Hematopoietic multipotent progenitor cell treated with erythropoietin and hydrocortisone succinate and interleukin-3 and kit ligand, for 6 days (in vitro differentiated cells): ENCODE measurements at regions not wholly inside any gene's neighbourhood (a gene's known extent, or its start where the extent isn't known, plus 50 kb on each side); places are given as distances from the start of the nearest gene placed in this dataset.
"Not testable (repeated sequence)": the region's sequence is repeated elsewhere in the genome, so short reads cannot be mapped to it uniquely, and the experiment has no call there.

ENCODE experiments used
- DNase-seq: peaks from one replicate; pipeline ENCODE4 v3.0.0-alpha.2; 2015

DNA sequence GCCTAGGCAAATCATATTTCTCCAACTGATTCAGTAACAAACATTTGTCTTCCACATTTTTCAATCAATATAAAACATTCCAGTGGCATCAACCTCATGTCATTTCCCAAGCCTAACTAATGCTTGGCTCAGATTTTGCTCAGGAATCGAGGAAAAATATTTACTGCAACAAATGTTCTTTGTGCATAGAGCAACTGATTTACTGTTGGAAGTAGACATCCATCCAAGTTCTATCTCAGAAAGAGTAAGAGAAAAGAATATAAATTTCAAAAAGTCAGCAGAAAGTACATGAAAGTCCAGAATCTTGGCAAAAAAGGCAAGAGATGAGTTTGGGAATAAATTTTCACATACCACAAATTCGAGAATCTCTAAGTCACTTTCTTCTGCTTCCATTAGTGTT lies 2245.0 kb upstream of the RAG2 start:
- no peak for DNase-seq

GRCh38 chr11:38839071-38839470 lies 2241.0 kb upstream of the RAG2 start:
- DNase-seq, result no peak

DNA sequence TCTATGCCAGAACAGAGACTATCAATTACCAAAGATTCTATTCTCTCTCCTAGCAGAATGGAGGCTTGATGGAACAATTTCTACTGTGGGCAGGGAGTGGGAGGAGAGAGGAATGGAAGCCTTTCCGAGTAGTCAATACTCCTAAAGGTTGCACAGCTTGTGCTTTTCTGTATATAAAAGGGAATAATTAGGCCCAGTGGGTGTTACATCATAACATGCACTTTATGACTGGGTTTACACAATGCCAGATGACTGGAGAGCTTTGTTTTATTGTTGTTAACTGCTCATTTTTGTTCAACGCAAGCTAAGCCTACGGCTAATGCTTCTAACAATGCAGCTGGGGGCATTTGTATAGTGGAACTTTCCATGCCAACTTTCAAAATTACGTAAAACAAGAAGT lies 2237.9 kb upstream of the RAG2 start:
- DNase-seq, result no peak

DNA sequence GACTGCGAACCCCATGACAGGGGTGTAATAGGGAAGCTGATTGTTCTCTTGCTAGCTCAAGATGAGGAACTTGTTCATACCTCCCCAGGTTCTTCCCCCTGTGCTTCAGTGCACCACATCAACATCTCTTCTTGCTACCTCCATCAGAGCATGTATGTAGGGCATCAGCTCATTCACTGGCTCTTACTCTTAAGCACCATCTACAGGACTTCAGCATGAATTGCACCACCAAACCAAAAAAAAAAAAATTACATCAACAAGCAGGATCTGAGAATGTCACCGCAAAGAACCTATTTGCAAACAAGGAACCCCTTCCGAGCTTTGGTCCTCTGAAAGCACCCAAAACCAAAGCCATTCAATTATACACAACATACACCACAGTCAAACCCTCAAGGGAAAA lies 2226.5 kb upstream of the RAG2 start:
- DNase-seq, result peak; percentile 19

- not testable (repeated sequence) for DNase-seq
Measured at GRCh38 chr11:38821786-38822185, 2223.8 kb upstream of the RAG2 start.

GRCh38 chr11:38819981-38820380 lies 2221.9 kb upstream of the RAG2 start:
- no peak for DNase-seq

DNA sequence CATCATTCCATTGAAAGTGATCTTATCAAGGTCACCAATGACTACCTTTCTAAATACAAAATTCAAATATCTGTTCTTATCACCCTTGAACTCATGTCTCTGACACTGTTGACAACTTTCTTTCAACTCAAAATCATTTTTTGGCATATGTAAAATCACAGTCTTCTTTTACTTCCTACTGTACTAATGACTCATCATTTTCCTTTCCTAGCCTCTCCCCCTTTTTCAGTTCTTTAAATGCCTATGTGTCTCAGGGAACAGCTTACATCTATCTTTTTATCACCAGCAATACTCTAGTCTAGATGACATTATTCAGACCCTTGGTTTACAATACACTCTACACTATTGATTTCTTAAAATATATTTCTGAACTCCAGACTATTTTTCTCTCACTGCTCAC lies 2220.7 kb upstream of the RAG2 start:
- DNase-seq, result no peak

DNA sequence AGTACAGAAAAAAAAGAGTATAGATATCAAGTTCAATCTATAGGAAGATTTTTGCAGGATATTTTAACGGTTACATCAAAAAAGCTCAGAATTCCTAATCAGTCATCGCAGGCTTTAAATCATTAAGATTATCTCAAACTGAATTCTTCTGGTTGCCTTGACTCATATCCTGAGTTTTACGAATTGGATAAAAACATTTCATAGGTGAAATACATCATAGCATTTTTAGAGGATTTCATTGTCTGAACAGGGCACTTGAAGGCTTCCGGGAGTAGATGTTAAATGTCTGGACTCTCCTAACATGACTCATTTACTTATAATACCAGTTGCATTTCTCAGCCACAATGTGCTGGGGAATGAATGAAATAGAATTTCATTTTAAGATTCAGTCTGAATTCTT lies 2216.6 kb upstream of the RAG2 start:
- DNase-seq, result no peak

DNA sequence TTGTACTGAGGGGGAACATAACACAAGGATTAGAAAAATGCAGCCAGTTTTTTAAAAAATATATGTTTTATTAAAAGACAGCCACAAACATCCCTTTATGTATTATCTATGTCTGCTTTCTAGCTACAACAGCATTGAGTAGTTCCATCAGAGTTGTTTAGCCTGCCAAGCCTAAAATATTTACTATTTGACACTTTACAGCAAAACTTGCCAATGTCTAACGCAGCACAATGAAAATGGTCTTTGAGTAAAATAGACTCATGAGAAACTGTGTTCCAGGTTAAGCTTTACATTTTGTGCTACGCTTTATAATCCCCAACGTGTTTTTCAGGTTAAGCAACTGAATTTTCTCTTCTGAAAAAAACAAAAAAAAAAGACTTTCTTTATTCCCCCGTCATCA lies 2211.5 kb upstream of the RAG2 start:
- no peak for DNase-seq

DNA sequence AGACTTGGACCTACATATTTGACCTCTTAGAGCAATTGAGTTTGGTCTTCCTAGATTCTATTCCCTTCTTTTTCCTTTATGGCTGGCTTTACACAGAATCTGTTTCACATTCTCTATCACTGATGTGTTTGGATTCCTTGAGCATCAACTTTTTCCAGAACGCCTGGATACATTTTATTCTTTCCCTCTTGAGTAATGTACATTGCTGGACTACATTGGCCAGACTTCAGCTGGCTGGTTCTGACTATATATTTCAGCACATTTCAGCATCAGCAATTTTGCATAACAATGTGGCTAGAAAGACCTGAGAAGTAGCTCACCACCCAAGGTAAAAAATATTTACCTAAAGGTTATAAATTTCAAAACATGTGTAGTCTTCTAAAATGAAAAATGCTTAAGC lies 2198.2 kb upstream of the RAG2 start:
- no peak for DNase-seq

- no peak for DNase-seq
Measured at GRCh38 chr11:38795027-38795426, 2197.0 kb upstream of the RAG2 start.

DNA sequence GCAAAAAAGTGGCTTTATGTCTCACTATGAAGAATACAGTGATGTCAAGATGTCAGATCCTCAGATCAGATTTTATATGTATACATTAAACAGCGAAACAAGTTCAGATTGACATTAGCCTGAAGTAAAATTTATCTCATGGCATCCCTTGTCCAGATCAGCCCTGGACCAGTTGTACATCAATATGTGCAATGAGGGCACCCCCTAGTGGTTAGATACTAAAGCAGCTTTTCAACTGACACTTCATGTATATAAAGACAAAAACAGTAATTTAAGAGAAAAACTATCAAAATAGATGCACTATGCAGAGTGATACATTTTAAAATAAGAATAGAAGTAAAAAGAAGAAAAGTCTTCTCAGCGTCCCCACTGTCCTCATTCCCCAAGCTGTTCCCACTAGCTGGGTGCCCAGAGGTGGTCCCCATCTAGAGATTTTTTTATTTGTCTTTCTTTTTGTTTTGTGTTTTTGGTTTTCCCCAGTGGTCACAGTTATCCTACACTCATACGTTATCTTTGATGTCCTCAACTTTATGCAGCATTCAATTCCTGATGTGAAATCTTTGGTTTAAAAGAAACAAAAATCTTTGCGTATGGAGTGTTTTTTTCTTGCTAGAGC lies 2193.4 kb upstream of the RAG2 start:
- peak; percentile 94 for DNase-seq

DNA sequence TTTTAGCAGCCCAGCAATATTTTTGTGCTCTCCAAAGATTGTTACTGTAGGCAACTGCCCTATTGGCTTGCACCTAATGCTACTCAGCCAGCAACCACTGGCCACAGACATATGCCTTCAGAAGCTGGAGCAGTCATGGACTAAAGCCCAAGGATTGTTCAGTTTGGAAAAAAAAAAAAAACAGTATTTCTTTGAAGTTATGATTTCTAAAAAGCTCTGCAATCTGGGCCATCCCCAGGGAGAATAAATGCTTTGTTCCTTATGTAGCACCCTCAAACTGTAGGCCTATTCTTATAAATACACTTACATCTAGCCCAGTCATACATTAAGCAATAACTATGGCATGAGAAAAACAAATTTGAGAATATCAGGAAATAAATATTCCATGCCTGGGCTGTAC lies 2190.5 kb upstream of the RAG2 start:
- DNase-seq, result no peak

DNA sequence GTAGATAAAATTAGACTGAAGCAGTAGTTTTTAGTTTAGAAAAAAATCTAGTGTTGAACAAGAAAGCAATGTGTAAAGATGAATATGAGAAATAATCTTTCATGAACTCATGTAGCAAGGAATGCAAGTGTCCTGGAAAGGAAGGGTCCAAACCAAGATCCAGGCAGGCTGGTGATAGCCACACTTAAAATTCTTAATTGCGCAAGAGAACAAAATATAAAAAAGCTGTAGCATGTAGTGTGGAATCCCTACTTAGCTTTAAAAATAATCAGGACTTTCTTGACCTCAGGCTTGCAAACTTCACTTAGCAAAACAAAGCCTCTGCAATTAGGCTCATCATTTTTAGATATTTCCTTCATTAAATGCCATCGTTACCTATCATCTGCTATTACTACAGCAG lies 2186.1 kb upstream of the RAG2 start:
- no peak for DNase-seq

- no peak for DNase-seq
Measured at GRCh38 chr11:38766796-38767195, 2168.8 kb upstream of the RAG2 start.

DNA sequence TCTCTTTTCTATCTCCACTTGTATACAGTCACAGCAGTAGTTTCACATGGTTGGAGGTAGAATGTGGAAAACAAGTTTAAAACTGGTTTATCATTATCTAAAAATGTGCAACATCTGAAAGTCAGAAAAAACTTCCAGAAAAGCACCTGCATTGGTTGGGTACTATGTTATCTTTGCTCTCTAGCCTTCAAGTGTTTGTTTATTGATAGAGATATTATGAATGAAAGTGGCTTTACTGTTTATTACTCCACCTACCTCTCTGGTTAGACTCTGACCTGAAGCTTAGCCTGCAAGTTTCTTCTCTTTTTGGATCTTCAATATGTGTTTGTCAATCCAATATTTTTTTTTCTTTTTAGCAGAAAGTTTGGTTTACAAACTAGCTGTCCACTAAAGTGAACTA lies 2161.4 kb upstream of the RAG2 start:
- no peak for DNase-seq

- DNase-seq, result no peak
Measured at GRCh38 chr11:38756537-38756936, 2158.5 kb upstream of the RAG2 start.

- no peak for DNase-seq
Measured at GRCh38 chr11:38751421-38751820, 2153.4 kb upstream of the RAG2 start.

DNA sequence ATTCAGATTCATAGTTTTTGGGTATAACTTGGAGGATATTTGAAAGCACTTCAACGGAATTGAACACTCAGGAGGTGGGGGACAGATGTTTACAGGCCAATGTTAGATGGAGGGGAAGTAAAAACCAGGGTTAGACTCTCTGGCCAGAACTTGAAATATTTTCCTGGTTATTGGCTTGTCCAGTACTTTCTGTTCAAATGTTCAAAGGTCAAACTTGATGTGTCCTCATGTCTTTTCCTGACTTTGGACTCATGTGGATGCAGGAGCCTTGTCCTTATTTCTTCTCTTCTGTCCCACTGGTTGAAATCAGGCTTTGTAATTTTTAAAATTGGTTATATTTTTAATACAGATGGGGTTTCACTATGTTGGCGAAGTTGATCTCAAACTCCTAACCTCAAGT lies 2148.5 kb upstream of the RAG2 start:
- not testable (repeated sequence) for DNase-seq

- DNase-seq, result no peak
Measured at GRCh38 chr11:38723361-38723760, 2125.3 kb upstream of the RAG2 start.

GRCh38 chr11:38721586-38722315 lies 2123.7 kb upstream of the RAG2 start:
- no peak for DNase-seq

DNA sequence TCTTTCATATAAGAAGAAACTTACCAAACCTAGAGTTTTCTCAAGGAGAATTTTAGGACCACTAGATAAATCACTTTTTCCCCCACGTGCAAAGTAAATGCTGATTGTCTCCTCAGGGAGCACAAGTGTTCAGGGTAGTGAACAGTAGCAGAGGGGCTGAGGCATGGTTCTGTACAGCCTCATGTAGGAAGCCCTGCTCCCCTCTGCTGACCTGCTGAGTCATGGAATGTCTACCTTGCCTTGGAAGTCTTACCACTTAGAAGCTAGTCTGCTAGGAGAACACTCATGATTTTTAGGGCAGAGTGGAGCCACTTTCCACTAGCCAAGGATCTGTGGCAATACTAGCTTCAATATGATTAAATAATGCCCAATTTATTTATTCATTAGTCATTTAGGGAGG lies 2120.6 kb upstream of the RAG2 start:
- no peak for DNase-seq

GRCh38 chr11:38718049-38718448 lies 2120.0 kb upstream of the RAG2 start:
- no peak for DNase-seq

- DNase-seq, result no peak
Measured at GRCh38 chr11:38711110-38711509, 2113.1 kb upstream of the RAG2 start.

DNA sequence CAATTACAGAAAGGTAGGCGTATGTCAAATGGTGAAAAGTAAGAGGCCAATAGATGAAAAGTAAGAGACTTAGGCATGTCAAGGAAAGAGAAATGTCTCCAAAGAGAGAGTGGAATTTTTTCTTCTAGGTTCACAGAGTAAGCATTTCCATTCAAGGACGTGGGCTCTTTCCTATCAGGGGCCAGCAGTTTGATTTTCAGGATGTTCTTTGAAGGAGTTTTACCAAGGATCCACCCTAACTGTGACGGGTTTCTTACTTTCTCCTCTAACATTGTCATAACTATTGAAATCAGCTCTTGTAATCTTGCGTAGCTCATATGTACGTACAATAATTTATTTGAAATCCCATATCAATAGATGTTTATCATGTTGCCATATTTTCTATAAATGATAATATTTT lies 2112.2 kb upstream of the RAG2 start:
- DNase-seq, result peak; percentile 8
